HG03521 (cell line): ENCODE measurements at regions not wholly inside any gene's neighbourhood (a gene's known extent, or its start where the extent isn't known, plus 50 kb on each side); places are given as distances from the start of the nearest gene placed in this dataset.
"Not testable (repeated sequence)": the region's sequence is repeated elsewhere in the genome, so short reads cannot be mapped to it uniquely, and the experiment has no call there.

ENCODE experiments used
- ATAC-seq: cut with Tn5 transposase; IDR thresholded peaks from one replicate; pipeline ENCODE4 v1.9.1; 2021; ENCODE audit warnings: mild to moderate bottlenecking, moderate library complexity; ENCODE audit not compliant: unreplicated experiment

GRCh38 chrX:25442499-25442898 is 426.7 kb upstream of the ARX start:
- no peak for ATAC-seq

- no peak for ATAC-seq
Measured at GRCh38 chrX:25433307-25433706, 417.5 kb upstream of the ARX start.

- no peak for ATAC-seq
Measured at GRCh38 chrX:25432396-25432795, 416.6 kb upstream of the ARX start.

GRCh38 chrX:25427873-25428555 is 412.2 kb upstream of the ARX start:
- ATAC-seq = no peak

GRCh38 chrX:25404163-25404562 is 388.4 kb upstream of the ARX start:
- not testable (repeated sequence) for ATAC-seq

- no peak for ATAC-seq
Measured at GRCh38 chrX:25389266-25389665, 373.5 kb upstream of the ARX start.

GRCh38 chrX:25383196-25383595 is 367.4 kb upstream of the ARX start:
- ATAC-seq = no peak

GRCh38 chrX:25356456-25356855 is 340.7 kb upstream of the ARX start:
- no peak for ATAC-seq

GRCh38 chrX:25344161-25344936 is 328.6 kb upstream of the ARX start:
- no peak for ATAC-seq

GRCh38 chrX:25343060-25343459 is 327.3 kb upstream of the ARX start:
- no peak for ATAC-seq

GRCh38 chrX:25337841-25338240 is 322.1 kb upstream of the ARX start:
- ATAC-seq = no peak

GRCh38 chrX:25300994-25301393 is 285.2 kb upstream of the ARX start:
- no peak for ATAC-seq

- no peak for ATAC-seq
Measured at GRCh38 chrX:25296850-25297249, 281.1 kb upstream of the ARX start.

- no peak for ATAC-seq
Measured at GRCh38 chrX:25295466-25295865, 279.7 kb upstream of the ARX start.

- no peak for ATAC-seq
Measured at GRCh38 chrX:25290132-25290531, 274.4 kb upstream of the ARX start.

- ATAC-seq = no peak
Measured at GRCh38 chrX:25288676-25289075, 272.9 kb upstream of the ARX start.

GRCh38 chrX:25287521-25287920 is 271.8 kb upstream of the ARX start:
- ATAC-seq = no peak

- no peak for ATAC-seq
Measured at GRCh38 chrX:25285598-25285997, 269.8 kb upstream of the ARX start.

GRCh38 chrX:25279510-25279909 is 263.7 kb upstream of the ARX start:
- ATAC-seq = no peak

- no peak for ATAC-seq
Measured at GRCh38 chrX:25278341-25278740, 262.6 kb upstream of the ARX start.

GRCh38 chrX:25277574-25277973 is 261.8 kb upstream of the ARX start:
- ATAC-seq = no peak

GRCh38 chrX:25275159-25275558 is 259.4 kb upstream of the ARX start:
- no peak for ATAC-seq

- ATAC-seq = no peak
Measured at GRCh38 chrX:25241461-25241860, 225.7 kb upstream of the ARX start.
